HG02973 (cell line): ENCODE measurements at regions not wholly inside any gene's neighbourhood (a gene's known extent, or its start where the extent isn't known, plus 50 kb on each side); places are given as distances from the start of the nearest gene placed in this dataset.
"Not testable (repeated sequence)": the region's sequence is repeated elsewhere in the genome, so short reads cannot be mapped to it uniquely, and the experiment has no call there.

Experiments used
- ATAC-seq: cut with Tn5 transposase; IDR thresholded peaks from one replicate; pipeline ENCODE4 v1.9.1; 2021; ENCODE audit warnings: moderate library complexity; ENCODE audit not compliant: unreplicated experiment

- no peak for ATAC-seq
These were observed 183.9 kb downstream of the MYRFL start for GRCh38 chr12:70008944-70009343.

GRCh38 chr12:70011353-70011752, 186.3 kb downstream of the MYRFL start:
- no peak for ATAC-seq

GRCh38 chr12:70013016-70013415, 188.0 kb downstream of the MYRFL start:
- not testable (repeated sequence) for ATAC-seq

GRCh38 chr12:70028515-70028914, 203.5 kb downstream of the MYRFL start:
- no peak for ATAC-seq

- ATAC-seq: no peak
These were observed 203.9 kb downstream of the MYRFL start for GRCh38 chr12:70028918-70029317.

- no peak for ATAC-seq
These were observed 206.0 kb downstream of the MYRFL start for GRCh38 chr12:70031046-70031445.

GRCh38 chr12:70032076-70032475, 207.0 kb downstream of the MYRFL start:
- no peak for ATAC-seq

- no peak for ATAC-seq
These were observed 208.3 kb downstream of the MYRFL start for GRCh38 chr12:70033310-70033709.

GRCh38 chr12:70040141-70040540, 203.1 kb upstream of the CNOT2 start:
- ATAC-seq: no peak

- ATAC-seq: no peak
These were observed 200.6 kb upstream of the CNOT2 start for GRCh38 chr12:70042675-70043074.

GRCh38 chr12:70043490-70044138, 199.6 kb upstream of the CNOT2 start:
- ATAC-seq: no peak

GRCh38 chr12:70044167-70044566, 199.1 kb upstream of the CNOT2 start:
- no peak for ATAC-seq

- ATAC-seq: no peak
These were observed 198.2 kb upstream of the CNOT2 start for GRCh38 chr12:70045036-70045435.

GRCh38 chr12:70045514-70045913, 197.7 kb upstream of the CNOT2 start:
- no peak for ATAC-seq

- ATAC-seq: no peak
These were observed 194.5 kb upstream of the CNOT2 start for GRCh38 chr12:70048521-70049250.

GRCh38 chr12:70049596-70050360, 193.5 kb upstream of the CNOT2 start:
- peak; percentile 95 for ATAC-seq

GRCh38 chr12:70052476-70052875, 190.8 kb upstream of the CNOT2 start:
- ATAC-seq: no peak

- no peak for ATAC-seq
These were observed 190.2 kb upstream of the CNOT2 start for GRCh38 chr12:70052931-70053497.

GRCh38 chr12:70059373-70059772, 183.9 kb upstream of the CNOT2 start:
- no peak for ATAC-seq

- no peak for ATAC-seq
These were observed 182.6 kb upstream of the CNOT2 start for GRCh38 chr12:70060634-70061033.

- no peak for ATAC-seq
These were observed 174.5 kb upstream of the CNOT2 start for GRCh38 chr12:70068743-70069142.
